GM18909 (cell line): ENCODE measurements at regions not wholly inside any gene's neighbourhood (a gene's known extent, or its start where the extent isn't known, plus 50 kb on each side); places are given as distances from the start of the nearest gene placed in this dataset.

ENCODE experiments used
- ATAC-seq: cut with Tn5 transposase; IDR thresholded peaks from one replicate; pipeline ENCODE4 v1.9.1; 2021; ENCODE audit warnings: mild to moderate bottlenecking; ENCODE audit not compliant: unreplicated experiment, poor library complexity

GRCh38 chr14:71320734-71321573 is 413.7 kb downstream of the PCNX1 start:
- peak; percentile 31 for ATAC-seq

- ATAC-seq, result no peak
Observed at GRCh38 chr14:71321574-71322315, 414.5 kb downstream of the PCNX1 start.

DNA sequence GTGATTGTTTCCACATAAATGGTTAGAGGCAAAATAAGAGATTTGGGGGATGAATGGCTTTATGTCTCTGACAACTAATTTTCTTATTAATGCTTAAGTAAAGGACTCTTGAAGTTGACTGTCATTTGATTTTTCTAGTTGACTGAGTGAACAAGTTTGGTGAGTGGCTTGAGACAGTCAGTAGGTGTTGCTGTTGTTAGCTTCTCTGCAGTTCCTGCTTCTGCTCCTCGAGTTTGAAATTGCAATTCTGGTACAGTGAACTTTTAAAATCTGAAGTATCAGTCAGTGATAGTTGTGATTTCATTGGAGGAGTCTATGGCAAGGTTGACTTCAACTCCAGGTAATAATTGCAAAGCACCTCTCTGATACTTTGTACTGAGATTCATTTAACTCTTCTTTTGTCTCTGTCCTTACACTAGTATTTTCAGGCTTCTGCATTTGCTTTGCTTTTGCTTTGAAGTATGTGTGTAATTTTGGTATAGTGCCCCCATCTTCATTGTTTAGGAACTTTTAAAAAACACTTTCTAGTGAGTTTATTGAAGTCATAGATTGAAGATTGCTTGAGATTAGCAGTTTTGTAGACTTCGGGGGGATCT is 415.5 kb downstream of the PCNX1 start:
- ATAC-seq, result no peak

DNA sequence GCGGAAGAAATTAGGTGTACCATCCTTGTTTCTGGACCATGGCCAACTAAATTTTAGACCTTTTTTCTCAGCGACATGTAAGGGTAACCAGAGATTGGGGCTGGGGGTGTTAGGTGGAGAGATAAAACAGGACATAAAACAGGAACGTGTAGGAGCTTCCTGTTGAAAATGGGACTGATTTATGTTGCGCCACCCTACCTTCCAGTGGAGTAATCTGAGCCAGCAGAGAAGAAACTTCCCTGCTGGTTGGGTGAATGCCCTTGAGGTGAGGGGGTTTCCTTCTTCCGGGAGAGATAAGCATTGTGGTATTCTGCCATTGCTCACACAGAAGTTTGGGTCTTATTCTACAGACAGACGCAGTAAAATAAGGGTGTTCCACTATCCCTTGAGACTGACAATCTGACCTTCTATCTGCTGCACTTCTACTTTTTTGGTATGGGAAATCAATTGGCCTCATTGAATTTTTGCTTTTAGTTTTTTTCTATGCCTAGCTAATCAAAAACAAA is 417.6 kb downstream of the PCNX1 start:
- peak; percentile 24 for ATAC-seq

DNA sequence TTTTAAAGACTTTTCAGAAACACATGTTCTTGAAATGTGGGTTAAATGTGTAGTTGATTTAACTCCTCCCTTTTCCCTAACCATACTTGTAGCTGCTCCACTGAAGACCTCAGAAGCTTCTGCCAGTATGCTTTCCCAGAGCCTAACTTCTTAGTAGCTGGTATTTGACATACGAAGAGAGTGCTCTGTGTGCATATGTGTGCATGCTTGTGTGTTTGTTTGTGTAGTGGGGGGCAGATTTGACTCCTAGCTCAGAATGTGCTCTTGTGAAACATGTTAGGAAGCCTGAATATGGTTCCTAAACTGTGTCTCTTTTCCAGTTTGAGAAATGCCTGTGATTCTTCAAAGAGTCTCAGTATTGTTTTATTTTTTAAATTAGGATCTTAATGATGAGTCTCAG is 420.4 kb downstream of the PCNX1 start:
- ATAC-seq, result no peak

- ATAC-seq, result peak; percentile 39
Observed at GRCh38 chr14:71328183-71328582, 420.9 kb downstream of the PCNX1 start.

GRCh38 chr14:71328954-71329353 is 421.7 kb downstream of the PCNX1 start:
- no peak for ATAC-seq

DNA sequence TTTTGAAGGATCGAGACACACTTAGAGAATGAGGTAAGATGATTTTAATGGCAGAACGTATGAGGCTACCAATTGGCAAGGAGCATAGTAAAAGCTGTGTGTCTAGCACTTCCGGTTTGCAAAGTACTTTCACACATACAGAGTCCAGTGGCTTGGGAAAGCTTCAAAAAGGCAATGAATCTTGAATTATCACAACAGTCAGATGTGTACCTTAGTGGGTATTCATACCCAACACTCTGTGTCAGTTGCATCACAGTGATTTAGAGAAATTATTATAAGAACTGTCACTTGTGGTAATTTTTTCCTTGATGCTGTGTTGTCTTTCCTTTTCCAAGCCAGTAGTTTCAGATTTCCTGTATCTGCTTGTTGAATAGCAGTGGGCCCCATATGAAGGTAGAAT is 424.1 kb downstream of the PCNX1 start:
- no peak for ATAC-seq

DNA sequence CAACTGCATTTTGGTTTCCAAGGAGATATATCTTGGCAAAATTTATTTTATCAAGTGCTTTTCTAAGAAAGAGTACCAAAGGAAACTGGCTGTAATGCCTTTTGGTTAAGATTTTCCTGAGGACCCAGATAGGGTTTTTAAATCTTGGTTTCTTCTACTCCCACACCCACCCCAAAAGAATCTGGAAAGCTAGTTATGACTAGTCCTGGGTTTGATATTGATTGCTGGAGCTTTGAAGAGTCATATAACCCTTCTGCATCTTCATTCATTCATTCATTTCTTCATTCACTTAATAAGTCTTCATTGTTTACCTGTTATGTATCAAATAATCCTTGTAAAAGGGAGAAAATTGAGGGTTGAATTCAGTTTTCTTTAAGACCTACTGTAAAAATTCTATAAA is 425.2 kb downstream of the PCNX1 start:
- ATAC-seq, result no peak

- no peak for ATAC-seq
Observed at GRCh38 chr14:71333705-71334104, 426.4 kb downstream of the PCNX1 start.

- ATAC-seq, result no peak
Observed at GRCh38 chr14:71336489-71337192, 429.4 kb downstream of the PCNX1 start.

DNA sequence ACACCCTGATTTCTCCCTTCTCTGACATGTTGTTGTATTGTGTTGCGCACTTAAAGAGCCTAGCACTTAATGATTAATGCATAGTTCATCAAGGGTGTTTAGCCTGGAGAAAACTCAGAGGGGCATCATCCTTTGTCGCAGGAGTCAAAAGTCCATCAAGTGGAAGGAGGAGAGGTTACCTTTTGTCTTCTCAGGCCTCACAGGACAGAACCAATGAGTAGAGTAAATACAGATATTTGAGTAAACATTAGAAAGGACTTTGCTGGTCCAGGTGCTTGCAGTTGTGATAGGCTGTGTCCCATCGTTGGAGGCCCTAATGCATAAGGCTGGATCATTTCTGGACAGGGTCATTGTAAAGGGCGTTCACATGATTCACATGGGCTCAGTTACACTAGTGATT is 430.9 kb downstream of the PCNX1 start:
- ATAC-seq, result no peak

DNA sequence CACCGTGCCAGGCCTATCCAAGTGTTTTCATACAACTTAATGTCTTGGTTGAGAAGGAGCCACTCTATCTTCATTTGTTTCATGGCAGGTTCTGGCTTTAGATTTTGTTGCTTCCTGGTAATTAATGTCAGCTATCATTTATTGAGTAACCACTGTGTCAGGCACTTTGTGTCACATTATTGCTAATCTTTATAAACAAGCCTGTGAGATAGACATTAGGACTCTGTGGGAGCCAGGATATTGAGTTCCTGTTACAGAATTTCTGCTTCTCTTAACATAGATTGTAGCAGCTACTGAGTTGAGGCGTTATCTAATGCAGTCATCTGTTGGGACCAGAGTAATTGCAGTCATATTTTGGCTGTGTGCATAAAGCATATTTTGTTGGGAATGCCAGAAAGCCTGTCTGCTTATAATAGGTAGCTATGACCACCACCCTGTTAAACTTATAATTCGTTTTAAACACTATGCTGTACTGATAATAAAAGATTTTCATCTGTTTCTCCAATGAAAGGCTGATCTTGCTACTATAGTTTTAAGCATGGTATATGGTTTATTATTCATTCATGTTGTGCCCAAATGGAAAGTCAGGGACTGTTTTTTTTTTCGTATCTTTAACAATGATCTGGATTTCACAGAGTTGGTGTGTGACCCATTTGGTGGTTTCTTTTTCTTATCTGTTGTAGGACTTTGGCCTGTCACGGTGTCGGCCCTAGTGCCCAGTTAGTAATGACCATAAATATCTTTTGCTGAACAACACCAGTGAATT is 432.6 kb downstream of the PCNX1 start:
- ATAC-seq, result no peak

DNA sequence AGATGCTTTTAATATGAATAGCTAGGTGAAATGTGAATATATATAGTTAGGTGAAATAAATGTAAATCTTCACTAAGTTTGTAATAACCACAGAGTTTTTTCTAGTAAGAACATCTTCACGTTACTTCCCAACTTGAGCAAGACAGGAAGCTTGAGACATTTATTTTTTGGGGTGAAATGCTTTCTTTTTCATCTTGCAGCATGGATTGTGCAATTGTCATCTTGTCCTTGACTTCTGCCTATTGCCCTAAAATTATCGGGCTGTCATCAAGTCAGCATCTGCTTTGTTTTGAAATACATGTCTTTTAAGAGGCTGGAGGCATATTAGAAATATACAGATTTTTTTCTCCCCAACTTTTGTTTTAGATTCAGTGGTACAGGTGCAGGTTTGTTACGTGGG is 433.9 kb downstream of the PCNX1 start:
- ATAC-seq, result no peak

- ATAC-seq, result no peak
Observed at GRCh38 chr14:71343724-71344123, 436.5 kb downstream of the PCNX1 start.

- no peak for ATAC-seq
Observed at GRCh38 chr14:71344506-71344905, 437.2 kb downstream of the PCNX1 start.

DNA sequence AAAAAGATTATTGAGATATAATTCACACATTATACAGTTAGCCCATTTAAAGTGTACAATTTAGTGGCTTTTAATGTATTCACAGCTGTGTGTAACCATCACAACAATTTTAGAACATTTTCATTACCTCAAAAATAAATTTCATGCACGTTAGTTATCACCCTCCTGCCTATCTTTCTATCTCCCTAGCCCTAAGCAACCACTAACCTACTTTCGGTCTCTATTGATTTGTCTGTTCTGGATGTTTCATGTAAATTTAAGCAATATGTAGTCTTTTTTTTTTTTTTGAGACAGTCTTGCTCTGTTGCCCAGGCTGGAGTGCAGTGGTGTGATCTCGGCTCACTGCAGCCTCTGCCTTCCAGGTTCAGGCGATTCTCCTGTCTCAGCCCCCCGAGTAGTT is 439.4 kb downstream of the PCNX1 start:
- ATAC-seq, result no peak

DNA sequence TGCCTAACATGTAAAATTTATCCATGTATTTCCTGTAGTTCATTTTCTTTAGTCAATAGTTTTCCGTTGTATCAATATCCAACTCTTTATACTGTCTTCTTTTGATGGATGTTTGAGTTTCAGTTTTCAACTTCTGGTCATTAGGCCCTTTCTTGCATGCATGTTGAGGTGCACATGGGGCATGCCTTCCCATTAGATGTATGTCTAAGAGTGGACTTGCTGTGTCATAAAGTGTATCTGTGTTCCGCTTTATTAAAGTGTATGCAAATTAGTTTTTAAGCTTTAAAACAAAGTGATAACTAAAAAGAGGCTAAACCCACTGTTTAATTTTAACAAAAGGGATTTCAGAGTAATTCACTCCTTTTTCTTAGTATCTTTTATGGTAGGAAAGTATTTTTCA is 441.1 kb downstream of the PCNX1 start:
- ATAC-seq, result no peak

- no peak for ATAC-seq
Observed at GRCh38 chr14:71348817-71349216, 441.6 kb downstream of the PCNX1 start.

DNA sequence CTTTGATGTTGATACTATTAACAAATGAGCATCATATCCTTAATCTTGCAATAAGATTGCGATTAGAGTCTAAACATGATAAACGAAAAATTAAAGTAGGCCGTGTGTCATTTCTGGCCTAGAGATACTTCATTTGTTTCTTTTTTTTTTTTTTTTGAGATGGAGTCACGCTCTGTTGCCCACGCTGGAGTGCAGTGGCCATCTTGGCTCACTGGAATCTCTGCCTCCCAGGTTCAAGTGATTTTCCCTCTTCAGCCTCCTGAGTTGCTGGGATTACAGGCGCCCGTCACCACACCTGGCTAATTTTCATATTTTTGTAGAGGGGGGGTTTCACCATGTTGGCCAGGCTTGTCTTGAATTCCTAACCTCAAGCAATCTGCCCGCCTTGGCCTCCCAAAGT is 446.9 kb downstream of the PCNX1 start:
- no peak for ATAC-seq
